ENCODE measurements at regions not wholly inside any gene's neighbourhood (a gene's known extent, or its start where the extent isn't known, plus 50 kb on each side); places are given as distances from the start of the nearest gene placed in this dataset.
A peak's percentile ranks its signal among the peaks of the same experiment; 100 is the strongest.

GRCh38 chr3:168620854-168621253 lies 525.1 kb upstream of the GOLIM4 start:
- Histone ChIP-seq H3K4me1 (ENCODE audit: insufficient read depth, low read length) (no peaks in the 10 kb centered on the region), H3K4me3 (ENCODE audit: insufficient read depth, low read depth, low read length) (no peak overlapping the region), H3K79me2 (ENCODE audit: insufficient read depth, low read length) (no peaks in the 10 kb centered on the region), H3K27ac (ENCODE audit: low read depth, low read length) (no peak overlapping the region), H3K9ac (ENCODE audit: low read length) (no peak overlapping the region), H3K27me3 (ENCODE audit: insufficient read depth, low read length) (no peaks in the 10 kb centered on the region), H3K4me2 (ENCODE audit: low read length) (no peak overlapping the region), H3K9me3 (ENCODE audit: insufficient read depth, low read depth, low read length) (no peaks in the 10 kb centered on the region), H3K36me3 (ENCODE audit: insufficient read depth, low read length) (no peaks in the 10 kb centered on the region), H4K20me1 (ENCODE audit: insufficient read depth, low read length) (no peaks in the 10 kb centered on the region), H2AFZ (ENCODE audit: low read depth, low read length) (no peak overlapping the region)
- FAIRE-seq (no peak), DNase-seq (ENCODE audit: low read depth) (no peak)
- no peaks in the 10 kb centered on the region for H3K36me3 Mint-ChIP-seq (ENCODE audit: low read depth, unreplicated experiment)
- H3K27ac Mint-ChIP-seq (ENCODE audit: unreplicated experiment) = no peak overlapping the region
- H3K4me3 Mint-ChIP-seq (ENCODE audit: unreplicated experiment) = no peak overlapping the region
- H3K27me3 Mint-ChIP-seq (ENCODE audit: low read depth, unreplicated experiment) = no peaks in the 10 kb centered on the region
- TF ChIP-seq CTCF (IDR thresholded peaks at IDR 0.05; ENCODE audit: insufficient read depth, low read depth, low read length) = peak; percentile 27
- TF ChIP-seq EZH2 (IDR thresholded peaks at IDR 0.05; ENCODE audit: insufficient read depth, low read length) = no peak
- peaks cover 2% of the 10 kb centered on the region for H3K4me1 Mint-ChIP-seq (ENCODE audit: low read depth, unreplicated experiment)
- H3K9me3 Mint-ChIP-seq (ENCODE audit: unreplicated experiment) = no peaks in the 10 kb centered on the region

GRCh38 chr3:168618827-168619470 lies 523.2 kb upstream of the GOLIM4 start:
- no peaks in the 10 kb centered on the region for H3K36me3 ChIP-seq (ENCODE audit: insufficient read depth, low read length)
- Mint-ChIP-seq H3K27me3 (ENCODE audit: low read depth, unreplicated experiment) (no peaks in the 10 kb centered on the region), H3K36me3 (ENCODE audit: low read depth, unreplicated experiment) (no peaks in the 10 kb centered on the region), H3K9me3 (ENCODE audit: unreplicated experiment) (no peaks in the 10 kb centered on the region), H3K4me3 (ENCODE audit: unreplicated experiment) (no peak overlapping the region), H3K4me1 (ENCODE audit: low read depth, unreplicated experiment) (peaks cover 2% of the 10 kb centered on the region), H3K27ac (ENCODE audit: unreplicated experiment) (no peak overlapping the region)
- H3K9ac ChIP-seq (ENCODE audit: low read length) = no peak overlapping the region
- DNase-seq (ENCODE audit: low read depth) = no peak
- FAIRE-seq = no peak
- TF ChIP-seq CTCF (IDR thresholded peaks at IDR 0.05; ENCODE audit: insufficient read depth, low read depth, low read length) = no peak
- no peak for TF ChIP-seq EZH2 (IDR thresholded peaks at IDR 0.05; ENCODE audit: insufficient read depth, low read length)
- no peaks in the 10 kb centered on the region for H3K4me1 ChIP-seq (ENCODE audit: insufficient read depth, low read length)
- H3K27ac ChIP-seq (ENCODE audit: low read depth, low read length) = no peak overlapping the region
- H3K9me3 ChIP-seq (ENCODE audit: insufficient read depth, low read depth, low read length) = no peaks in the 10 kb centered on the region
- no peaks in the 10 kb centered on the region for H3K79me2 ChIP-seq (ENCODE audit: insufficient read depth, low read length)
- H2AFZ ChIP-seq (ENCODE audit: low read depth, low read length) = no peak overlapping the region
- no peak overlapping the region for H3K4me2 ChIP-seq (ENCODE audit: low read length)
- H3K27me3 ChIP-seq (ENCODE audit: insufficient read depth, low read length) = no peaks in the 10 kb centered on the region
- H4K20me1 ChIP-seq (ENCODE audit: insufficient read depth, low read length) = no peaks in the 10 kb centered on the region
- H3K4me3 ChIP-seq (ENCODE audit: insufficient read depth, low read depth, low read length) = no peak overlapping the region

- no peaks in the 10 kb centered on the region for H3K79me2 ChIP-seq (ENCODE audit: insufficient read depth, low read length)
- H4K20me1 ChIP-seq (ENCODE audit: insufficient read depth, low read length) = no peaks in the 10 kb centered on the region
- no peak overlapping the region for H3K9ac ChIP-seq (ENCODE audit: low read length)
- H3K4me3 ChIP-seq (ENCODE audit: insufficient read depth, low read depth, low read length) = no peak overlapping the region
- H3K27ac ChIP-seq (ENCODE audit: low read depth, low read length) = no peak overlapping the region
- Mint-ChIP-seq H3K27ac (ENCODE audit: unreplicated experiment) (no peak overlapping the region), H3K9me3 (ENCODE audit: unreplicated experiment) (no peaks in the 10 kb centered on the region), H3K27me3 (ENCODE audit: low read depth, unreplicated experiment) (no peaks in the 10 kb centered on the region), H3K4me3 (ENCODE audit: unreplicated experiment) (no peak overlapping the region), H3K4me1 (ENCODE audit: low read depth, unreplicated experiment) (peaks cover 2% of the 10 kb centered on the region), H3K36me3 (ENCODE audit: low read depth, unreplicated experiment) (no peaks in the 10 kb centered on the region)
- H3K9me3 ChIP-seq (ENCODE audit: insufficient read depth, low read depth, low read length) = no peaks in the 10 kb centered on the region
- no peaks in the 10 kb centered on the region for H3K27me3 ChIP-seq (ENCODE audit: insufficient read depth, low read length)
- FAIRE-seq (no peak), DNase-seq (ENCODE audit: low read depth) (no peak)
- no peaks in the 10 kb centered on the region for H3K36me3 ChIP-seq (ENCODE audit: insufficient read depth, low read length)
- H3K4me1 ChIP-seq (ENCODE audit: insufficient read depth, low read length) = no peaks in the 10 kb centered on the region
- no peak for TF ChIP-seq EZH2 (IDR thresholded peaks at IDR 0.05; ENCODE audit: insufficient read depth, low read length)
- no peak for TF ChIP-seq CTCF (IDR thresholded peaks at IDR 0.05; ENCODE audit: insufficient read depth, low read depth, low read length)
- H2AFZ ChIP-seq (ENCODE audit: low read depth, low read length) = no peak overlapping the region
- H3K4me2 ChIP-seq (ENCODE audit: low read length) = no peak overlapping the region
Observed at GRCh38 chr3:168617658-168618057, 521.9 kb upstream of the GOLIM4 start.
